Fibroblast of gingiva (primary cell): ENCODE measurements at regions not wholly inside any gene's neighbourhood (a gene's known extent, or its start where the extent isn't known, plus 50 kb on each side); places are given as distances from the start of the nearest gene placed in this dataset.
A peak's percentile ranks its signal among the peaks of the same experiment; 100 is the strongest.

Source experiments
- DNase-seq: peaks from one replicate; pipeline ENCODE4 v3.0.0-alpha.2; 2011; ENCODE audit warnings: low read depth

DNA sequence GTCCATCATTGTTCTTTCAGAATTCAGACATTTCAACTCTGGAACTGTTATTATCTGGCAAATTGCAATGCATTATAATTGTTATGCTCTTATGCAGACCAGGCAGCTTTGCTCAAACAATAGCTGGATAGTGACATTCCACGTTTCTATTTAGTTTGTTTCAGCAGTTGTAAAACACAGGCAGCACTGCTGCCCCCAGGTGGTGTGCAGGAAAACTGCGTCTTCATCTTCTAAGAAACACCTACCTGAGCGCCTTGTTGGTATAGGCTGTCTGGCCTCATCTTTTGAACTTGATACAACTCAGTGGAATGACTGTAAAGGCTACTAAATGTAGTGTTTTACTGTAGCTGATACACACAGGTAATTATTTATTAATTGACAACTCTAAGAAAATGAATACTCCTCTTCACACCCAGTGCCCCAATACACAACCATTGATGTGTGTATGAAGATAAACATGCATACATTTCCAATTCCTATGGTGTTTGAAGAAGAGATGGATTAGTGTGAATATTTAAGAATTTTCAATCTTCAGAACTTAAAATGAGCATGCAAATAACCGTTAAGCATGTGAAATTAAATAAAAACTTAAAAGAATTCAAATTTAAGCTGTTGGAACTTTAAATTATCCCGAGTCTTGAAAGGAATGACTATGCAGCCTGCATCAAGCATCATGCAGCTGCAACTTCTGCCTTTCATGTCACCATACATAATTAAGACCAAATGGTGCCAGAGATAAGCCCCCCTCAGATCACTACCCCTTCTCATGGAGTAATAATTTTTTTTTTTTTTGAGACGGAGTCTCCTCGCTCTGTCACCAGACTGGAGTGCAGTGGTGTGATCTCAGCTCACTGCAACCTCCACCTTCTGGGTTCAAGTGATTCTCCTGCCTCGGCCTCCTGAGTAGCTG lies 85.6 kb downstream of the CD8B2 start:
- DNase-seq = no peak

DNA sequence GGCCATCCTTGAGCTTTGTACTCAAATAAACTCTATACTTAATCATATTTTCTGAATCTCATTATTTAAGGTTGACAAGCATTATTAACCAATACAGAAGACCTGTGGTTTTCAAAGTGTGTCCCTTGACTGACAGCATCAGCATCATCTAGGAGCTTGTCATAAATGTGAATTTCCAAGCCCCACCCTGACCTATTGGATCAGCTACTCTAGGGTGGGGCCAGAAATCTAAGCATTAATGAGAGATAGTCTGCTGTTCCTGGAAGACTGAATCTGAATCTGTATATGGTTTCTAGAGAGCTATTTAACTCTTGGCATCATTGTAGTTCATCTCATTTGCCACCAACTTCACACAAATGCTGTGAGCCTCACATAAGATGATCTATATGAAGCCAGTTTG lies 86.6 kb downstream of the CD8B2 start:
- no peak for DNase-seq

DNA sequence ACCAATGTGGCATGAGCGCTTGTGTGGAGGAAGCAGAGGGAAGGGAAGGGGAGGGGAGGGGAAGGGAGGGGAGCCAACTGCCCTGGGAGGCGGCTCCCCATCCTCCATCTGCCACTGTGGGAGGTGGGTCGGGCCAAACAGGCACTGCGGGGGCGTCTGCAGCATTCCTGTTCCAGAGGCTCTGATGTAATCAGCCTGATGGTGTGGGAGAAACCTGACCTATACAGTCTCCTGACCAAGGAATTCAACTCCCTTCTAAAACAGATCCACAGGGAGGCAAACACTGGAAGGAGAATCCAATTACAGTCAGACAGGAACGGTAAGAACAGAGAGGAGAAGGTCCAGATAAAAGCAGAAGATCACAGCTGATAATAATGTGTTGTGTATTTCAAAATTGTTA lies 88.8 kb downstream of the CD8B2 start:
- no peak for DNase-seq

DNA sequence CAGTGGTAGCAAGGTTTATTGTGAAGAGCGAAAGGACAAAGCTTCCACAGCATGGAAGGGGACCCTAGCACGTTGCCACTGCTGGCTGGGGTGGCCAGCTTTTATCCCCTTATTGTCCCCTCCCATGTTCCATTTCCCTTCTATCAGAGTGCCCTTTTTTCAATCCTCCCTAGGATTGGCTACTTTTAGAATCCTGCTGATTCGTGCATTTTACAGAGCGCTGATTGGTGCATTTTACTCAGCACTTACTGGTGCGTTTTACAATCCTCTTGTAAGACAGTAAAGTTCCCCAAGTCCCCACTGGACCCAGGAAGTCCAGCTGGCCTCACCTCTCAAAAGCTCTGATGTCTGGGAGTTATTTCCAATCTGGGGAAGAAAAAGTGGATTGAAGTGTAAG lies 90.1 kb downstream of the CD8B2 start:
- no peak for DNase-seq

DNA sequence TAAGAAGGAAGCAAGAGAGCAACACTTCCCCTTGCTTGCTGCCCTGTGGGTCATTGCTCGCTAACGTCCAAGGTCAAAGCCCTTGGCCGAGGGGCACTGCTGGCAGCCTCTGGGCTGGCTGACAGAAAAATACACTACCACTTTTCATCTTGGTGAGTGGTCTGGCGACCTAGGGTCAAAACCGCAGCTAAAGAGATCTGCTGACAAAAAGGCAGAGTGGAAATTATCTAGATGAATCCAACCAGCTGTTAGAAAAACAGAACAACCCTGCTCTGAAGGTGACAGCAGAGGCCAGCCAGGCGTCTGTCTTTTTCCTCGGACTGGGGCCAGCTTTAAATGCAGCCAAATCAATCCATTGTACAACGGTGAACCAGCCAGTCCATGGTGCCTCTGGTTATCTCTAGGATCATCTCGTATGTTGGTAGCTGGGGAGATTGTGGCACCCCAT lies 92.6 kb downstream of the CD8B2 start:
- DNase-seq = no peak

DNA sequence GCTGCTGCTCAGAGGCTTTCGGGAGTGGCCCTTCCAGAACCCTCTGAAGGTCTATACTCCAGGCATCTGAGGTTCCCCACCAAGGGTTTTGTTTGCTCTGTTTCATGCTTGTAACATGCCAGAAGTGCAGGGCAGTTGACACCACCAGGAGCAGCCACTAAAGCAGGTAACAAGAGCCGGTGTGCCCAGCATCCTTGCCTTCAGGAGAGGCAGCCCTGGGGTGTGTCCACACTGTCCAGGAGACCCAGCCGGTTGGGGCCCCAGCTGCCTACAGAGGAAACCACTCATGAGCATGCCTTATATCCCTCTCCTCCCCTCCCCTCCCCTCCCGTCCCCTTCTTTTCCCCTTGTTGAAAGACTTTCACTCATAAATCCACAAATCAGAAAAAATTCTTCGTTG lies 93.1 kb downstream of the CD8B2 start:
- no peak for DNase-seq

DNA sequence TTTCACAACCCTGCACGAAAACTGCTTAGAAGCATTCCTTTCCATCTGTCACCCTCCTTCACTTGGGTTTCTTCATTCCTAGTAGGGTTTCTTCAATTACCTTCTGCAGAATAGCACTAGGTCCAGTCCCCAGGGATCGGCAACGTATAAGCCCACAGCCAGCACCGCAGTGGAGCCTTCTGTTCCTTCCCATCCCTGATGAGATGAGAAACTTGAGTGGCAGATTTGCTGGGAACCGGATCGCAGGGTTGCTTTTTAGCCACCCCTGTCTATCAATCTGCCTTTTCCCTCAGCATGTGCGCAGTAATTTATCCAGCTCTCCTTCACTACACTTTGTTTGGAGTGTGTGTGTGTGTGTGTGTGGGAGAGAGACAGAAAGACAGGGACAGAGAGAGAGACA lies 94.2 kb downstream of the CD8B2 start:
- DNase-seq = no peak

DNA sequence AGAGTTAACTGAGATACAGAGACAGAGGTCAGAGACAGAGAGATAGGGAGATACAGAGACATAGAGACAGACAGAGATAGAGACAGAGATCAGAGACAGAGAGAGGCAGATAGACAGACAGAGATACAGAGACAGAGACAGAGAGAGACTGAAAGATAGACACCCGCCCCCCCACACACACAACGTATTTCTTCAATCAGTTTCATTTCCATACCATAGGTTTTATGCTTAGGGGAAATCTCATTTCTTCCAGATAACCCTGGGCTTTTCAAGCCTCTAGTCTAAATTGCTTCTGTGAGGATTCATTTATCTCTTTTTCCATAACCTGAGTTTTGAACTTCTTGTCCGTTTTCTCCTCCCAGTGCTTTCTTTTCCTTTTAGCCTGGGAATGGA lies 94.6 kb downstream of the CD8B2 start:
- no peak for DNase-seq

DNA sequence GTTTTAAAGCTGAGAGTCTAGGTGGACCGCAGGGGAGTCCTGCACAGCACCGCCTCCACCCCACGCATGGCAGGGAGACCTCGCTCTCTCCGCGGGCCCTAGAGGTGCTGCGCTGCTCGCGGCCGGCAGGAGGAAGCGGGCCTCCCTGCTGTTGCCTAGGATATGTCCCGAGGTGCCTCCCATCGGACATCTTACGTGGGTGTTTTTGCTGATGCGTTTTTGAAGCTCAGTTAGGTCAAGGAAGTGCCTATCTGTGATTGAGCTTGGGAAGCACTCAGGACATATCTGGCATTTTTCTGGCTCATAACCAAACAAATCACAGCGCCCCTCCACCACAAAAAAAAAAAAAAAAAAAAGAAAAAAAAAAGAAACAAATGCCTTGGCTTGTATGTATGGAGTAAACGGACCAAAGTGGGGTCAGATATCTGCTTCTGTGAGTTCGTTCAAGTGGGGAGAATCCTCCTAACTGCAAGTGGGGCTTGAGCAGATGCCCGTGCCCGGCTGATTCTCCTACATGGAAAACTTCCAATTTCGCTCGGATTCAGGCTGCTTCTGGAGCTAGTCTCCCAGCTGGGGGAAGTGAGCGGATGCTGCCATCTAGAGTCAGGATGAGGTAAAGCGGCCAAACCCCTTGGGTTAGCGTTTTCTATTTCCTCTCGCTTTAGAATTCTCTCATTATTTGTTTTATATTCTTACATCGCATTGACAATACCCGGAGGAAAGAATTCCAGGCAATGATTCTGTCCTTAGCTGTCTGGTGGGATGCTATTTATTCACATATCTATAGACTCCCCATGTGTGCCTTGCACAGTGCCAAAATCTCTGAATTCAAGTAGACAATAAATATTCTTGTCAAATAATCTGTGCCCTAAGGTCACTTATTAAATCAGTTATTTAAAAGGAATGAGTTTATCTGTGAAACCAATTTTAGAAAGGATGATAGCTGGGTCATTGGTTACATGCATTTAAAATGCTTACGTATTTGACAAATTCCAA lies 95.3 kb downstream of the CD8B2 start:
- peak; percentile 71 for DNase-seq

DNA sequence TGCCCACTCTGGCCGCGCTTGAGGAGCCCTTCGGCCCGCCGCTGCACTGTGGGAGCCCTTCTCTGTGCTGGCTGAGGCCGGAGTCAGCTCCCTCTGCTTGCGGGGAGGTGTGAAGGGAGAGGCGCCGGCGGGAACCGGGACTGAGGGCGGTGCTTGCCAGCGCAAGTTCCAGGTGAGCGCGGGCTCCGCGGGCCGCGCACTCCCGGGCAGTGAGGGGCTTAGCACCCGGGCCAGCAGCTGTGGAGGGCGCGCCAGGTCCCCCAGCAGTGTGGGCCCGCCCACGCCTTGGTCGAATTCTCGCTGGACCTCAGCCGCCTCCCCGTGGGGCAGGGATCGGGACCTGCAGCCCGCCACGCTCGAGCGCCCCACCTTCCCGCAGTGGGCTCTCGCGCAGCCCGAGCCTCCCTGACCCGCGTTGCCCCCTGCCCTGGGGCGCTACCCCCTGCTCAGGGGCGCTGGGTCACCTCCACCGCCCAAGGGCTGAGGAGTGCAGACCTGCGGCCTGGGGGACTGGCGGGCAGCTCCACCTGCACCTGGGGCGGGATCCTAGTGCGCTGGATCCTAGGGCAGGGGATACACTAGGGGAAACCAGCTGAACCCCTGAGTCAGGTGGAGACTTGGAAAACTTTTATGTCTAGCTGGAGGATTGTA lies 97.3 kb downstream of the CD8B2 start:
- no peak for DNase-seq

DNA sequence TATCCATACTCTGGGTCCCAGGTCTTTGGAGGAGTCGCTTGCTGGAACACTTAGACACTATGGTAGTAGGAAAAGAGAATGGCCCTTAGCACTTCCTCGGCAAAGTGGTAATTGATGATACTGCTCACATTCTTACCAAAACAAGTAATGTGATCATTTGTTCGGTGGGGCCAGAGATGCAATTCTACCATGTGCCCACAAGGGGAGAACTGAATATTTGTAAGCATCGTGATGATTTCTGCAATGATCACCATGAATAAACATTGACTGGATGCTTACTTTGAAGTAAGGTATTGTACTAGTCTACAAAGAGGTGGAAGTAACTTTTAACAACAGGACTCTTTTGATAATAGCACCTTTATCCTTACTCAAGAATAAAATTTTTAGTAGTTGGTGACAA lies 109.7 kb downstream of the CD8B2 start:
- DNase-seq = no peak

DNA sequence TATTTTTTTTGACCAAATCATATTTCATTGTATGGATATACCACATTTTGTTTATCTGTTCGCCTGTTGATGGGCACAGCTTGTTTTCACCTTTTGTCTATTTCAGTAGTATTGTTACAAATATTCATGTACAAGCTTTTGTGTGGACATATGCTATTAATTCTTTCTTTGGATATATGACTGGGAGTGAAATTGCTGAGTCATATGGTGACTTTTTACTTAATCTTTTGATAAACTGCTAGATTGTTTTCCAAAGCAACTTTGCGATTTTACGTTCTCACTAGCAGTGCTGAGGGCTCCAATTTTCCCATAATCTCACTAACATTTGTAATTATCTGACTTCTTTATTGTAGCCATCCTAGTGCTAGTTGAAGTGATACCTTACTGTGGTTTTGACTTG lies 112.4 kb downstream of the CD8B2 start:
- no peak for DNase-seq

DNA sequence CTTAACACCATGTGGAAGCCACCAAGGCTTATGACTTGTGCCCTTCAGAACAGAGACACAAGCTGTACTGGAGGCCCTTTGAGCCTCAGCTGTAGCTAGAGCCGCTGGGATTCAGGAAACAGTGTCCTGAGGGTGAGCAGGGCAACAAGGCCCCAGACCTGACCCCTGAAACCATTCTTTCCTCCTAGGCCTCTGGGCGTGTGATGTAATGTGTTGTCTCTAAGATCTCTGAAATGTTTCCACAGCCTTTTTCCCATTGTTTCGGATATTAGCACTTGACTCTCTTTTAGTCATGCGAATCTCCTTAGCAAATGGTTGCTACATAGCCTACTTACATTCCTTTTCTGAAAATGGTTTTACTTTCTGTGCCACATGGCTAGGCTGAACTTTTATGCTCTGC lies 114.9 kb downstream of the CD8B2 start:
- DNase-seq = no peak

DNA sequence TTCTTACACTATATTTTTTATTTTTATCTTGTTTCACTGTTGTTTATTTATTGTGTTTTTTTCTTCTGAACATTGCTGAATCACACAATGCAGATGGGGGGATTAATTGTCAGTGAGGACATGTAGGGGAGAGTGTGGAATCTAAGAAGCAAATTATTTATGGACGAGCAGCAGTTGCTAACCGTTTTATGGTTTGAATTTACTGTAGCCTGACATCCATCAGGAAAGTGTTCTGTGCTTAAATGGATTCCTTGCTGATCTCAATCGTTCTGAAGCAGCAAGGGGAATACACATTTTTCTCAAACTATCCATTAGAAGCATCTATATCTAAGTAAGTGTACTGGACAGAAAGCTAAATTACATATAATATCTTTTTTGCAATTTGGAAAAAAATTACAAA lies 119.5 kb downstream of the CD8B2 start:
- DNase-seq = no peak

DNA sequence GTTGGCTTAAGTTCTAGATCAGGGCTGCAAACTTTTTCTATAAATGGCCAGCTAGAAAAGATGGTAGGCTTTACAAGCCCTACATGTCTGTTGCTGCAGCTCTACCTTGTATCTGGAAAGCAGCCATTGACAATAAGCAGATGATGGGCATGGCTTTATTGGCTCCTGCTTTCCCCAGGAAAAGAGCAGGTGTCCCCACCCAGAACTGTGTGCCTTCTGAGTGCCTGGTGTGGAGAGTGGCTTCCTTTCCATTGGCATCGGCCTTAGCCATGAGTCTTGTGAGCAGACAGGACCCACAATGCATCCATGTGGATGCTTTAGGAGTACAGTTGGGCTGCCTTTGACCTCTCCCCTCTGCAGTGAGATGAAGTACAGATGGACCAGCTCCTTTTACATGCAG lies 120.2 kb downstream of the CD8B2 start:
- DNase-seq = no peak

DNA sequence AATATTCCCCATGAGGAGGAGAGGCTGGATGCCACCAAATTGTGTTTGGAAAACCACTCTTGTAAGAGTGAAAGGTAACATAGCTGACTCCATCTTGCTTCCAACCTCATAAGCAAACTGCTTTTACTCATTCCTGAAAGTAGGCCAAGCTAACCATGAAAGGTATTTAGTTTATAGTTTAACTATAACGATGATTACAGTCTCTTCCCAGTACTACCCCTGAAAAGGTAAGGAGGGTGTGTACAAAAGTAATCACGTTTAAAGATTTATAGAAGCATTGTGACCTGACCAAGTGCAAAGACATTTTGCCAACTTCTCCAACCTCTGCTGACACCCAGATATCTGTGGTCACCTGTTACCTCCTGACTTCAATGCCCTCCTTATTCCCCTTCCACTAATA lies 122.6 kb downstream of the CD8B2 start:
- DNase-seq = no peak

DNA sequence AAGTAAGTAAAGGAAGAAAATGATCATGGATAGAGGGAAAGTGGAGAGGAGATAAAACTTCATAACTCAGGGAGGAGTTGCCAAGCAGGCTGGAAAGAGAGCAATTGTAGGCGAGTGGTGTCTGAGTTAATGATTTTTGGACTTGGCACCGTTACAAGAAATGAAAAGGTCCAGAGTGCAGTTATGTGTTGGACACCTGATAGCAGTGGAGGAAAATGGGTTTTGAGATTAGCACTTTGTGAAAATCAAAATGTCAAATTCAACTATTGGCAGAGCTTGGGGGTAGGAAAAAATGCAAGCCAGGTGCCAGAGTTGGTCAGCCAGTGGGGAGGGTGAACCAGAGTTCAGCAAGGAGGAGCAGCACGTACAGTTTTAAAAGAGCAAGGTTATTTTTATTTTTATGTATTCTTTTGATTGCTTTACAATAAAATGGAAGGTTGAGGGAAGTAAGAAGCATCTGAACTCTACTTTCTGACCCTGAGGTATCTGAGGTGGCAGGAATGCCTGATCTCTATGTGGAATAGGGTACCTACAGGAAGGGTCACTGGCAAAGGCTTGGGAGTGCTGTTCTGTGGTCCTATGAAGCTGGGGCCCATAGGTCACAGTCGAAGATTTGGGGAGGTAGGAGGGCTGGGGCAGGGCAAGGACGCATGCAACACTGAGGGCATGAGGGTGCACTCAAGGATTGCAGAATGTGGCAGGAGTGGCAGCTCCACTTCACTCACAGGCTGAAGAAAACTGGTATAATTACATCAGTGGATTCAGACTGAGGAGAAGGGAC lies 127.5 kb downstream of the CD8B2 start:
- DNase-seq = no peak

DNA sequence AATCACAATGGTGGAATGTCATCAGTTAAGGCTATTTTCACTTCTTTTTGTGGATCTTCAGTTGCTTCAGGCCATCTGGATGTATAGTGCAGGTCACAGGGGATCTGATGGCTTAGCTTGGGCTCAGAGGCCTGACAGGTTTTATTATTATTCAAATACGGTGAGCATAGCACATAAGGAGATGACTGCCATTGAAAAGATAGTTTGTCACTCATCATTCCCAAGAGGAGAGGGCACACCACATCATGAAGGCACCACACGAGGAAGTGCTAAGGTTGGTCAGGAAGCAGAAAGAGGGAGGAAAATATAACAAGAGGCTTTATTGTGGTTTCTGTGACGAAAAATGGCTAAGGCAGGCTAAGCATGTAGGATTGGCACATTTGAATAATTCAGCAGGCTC lies 131.4 kb downstream of the CD8B2 start:
- DNase-seq = no peak

DNA sequence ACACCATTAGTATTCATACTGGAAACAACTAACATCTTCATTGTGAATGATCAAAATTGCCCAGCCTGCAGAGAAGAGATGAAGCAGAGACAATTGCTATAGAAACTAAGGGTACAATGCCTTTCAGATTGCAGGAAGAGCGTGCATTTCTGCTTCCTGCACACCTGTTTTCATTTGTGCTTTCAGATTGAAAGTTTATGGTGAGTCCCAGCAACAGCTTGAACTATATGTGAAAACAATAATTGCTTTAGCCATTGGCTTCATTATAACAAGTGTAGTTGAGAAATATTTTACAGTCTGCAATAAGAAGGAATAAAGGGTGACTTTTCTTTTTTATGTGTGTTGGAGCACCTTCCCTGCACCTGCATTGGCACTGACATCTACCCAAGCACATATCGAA lies 136.3 kb downstream of the CD8B2 start:
- no peak for DNase-seq

DNA sequence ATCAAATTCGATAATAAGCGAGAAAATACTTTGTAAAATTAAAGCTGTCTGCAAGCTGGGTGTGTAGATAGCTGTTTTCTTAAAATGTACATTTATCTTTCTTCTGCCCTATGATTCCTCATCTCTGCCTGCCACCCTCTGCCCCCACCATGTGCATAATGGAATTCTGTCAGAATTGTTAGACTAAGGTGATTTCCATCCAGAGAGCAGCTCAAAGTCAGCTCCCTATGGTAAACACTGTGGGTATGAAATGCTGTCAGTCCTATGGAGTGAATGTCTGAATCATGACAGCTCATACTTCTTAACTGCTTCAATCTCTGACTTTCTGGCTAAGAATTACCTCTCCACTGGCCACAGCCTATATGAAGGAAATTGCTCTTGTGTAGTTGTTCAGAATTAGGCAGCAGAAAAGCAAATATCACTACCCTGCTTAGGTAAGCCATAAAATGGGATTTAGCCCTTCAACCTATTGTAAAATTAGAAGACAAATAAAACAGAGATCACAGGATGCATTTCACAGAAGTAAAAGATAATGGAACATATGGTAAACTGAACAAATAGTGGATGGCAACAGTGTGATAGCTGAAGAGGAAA lies 137.7 kb downstream of the CD8B2 start:
- no peak for DNase-seq

DNA sequence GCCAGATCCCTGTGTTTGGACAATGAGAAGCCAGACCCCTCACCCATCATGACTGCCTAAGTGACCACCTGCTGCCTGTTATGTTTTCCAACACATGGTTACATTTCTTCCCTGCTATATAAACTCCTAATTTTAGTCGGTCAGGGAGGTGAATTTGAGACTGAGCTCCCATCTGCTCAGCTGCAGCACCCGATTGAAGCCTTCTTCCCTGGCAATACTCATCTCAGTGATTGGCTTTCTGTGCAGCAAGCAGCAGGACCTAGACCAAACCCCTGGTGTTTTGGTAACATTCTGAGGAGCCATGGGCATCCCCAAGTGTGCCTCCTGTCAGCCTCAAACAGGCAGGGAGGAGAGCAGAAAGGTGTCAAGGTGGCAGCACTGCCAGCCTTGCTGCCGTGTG lies 141.2 kb downstream of the CD8B2 start:
- no peak for DNase-seq
